DOHH2 (cell line): ENCODE measurements at regions not wholly inside any gene's neighbourhood (a gene's known extent, or its start where the extent isn't known, plus 50 kb on each side); places are given as distances from the start of the nearest gene placed in this dataset.

Experiments used
- EZH2phosphoT487 ChIP-seq: fragments of 200-600 bp; sonication (generic); IDR thresholded peaks from 2 replicates; pipeline ENCODE4 v1.6.1; 2017; ENCODE audit warnings: borderline replicate concordance, mild to moderate bottlenecking, antibody characterized with exemption, low read length, moderate library complexity, mixed read lengths
- TF ChIP-seq, protein P1 (sequence below): fragments of 200-600 bp; sonication (generic); IDR thresholded peaks from one replicate; pipeline ENCODE4 v1.5.1; 2014; ENCODE audit warnings: antibody characterized with exemption, mild to moderate bottlenecking, low read depth, low read length; ENCODE audit not compliant: poor library complexity, severe bottlenecking

- TF ChIP-seq, protein P1, sequence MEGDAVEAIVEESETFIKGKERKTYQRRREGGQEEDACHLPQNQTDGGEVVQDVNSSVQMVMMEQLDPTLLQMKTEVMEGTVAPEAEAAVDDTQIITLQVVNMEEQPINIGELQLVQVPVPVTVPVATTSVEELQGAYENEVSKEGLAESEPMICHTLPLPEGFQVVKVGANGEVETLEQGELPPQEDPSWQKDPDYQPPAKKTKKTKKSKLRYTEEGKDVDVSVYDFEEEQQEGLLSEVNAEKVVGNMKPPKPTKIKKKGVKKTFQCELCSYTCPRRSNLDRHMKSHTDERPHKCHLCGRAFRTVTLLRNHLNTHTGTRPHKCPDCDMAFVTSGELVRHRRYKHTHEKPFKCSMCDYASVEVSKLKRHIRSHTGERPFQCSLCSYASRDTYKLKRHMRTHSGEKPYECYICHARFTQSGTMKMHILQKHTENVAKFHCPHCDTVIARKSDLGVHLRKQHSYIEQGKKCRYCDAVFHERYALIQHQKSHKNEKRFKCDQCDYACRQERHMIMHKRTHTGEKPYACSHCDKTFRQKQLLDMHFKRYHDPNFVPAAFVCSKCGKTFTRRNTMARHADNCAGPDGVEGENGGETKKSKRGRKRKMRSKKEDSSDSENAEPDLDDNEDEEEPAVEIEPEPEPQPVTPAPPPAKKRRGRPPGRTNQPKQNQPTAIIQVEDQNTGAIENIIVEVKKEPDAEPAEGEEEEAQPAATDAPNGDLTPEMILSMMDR, result no peak
- no peak for TF ChIP-seq EZH2phosphoT487
Measured at GRCh38 chr13:71021825-71022422, 845.1 kb downstream of the DACH1 start.
